Transverse colon (tissue), 4 donors: ENCODE measurements at regions not wholly inside any gene's neighbourhood (a gene's known extent, or its start where the extent isn't known, plus 50 kb on each side); places are given as distances from the start of the nearest gene placed in this dataset.

Experiments
- EP300 ChIP-seq: sonication (generic); formaldehyde crosslinking; IDR thresholded peaks from one replicate; pipeline ENCODE4 v1.6.1; 2017; ENCODE audit warnings: antibody characterized with exemption, low read depth
- POLR2A ChIP-seq: fragments of 450-650 bp; IDR thresholded peaks from one replicate; pipeline ENCODE4 v1.6.1; 2016; ENCODE audit warnings: antibody characterized with exemption, mild to moderate bottlenecking, moderate library complexity
- POLR2AphosphoS5 ChIP-seq, 3 donors: sonication (generic); formaldehyde crosslinking; IDR thresholded peaks; one replicate each; pipeline ENCODE4 v1.6.1; 2016; ENCODE audit warnings: antibody characterized with exemption in 3 of 3
- TF ChIP-seq, protein P1 (sequence below), 5 experiments: fragments of 200-600 bp in 3 of 5; fragments of 450-650 bp in 2 of 5; sonication (generic) in 3 of 5; IDR thresholded peaks; 1 replicate in 2 of 5; 2 replicates in 3 of 5; pipeline ENCODE4 v1.5.1; 2016 to 2017; ENCODE audit warnings: antibody characterized with exemption in 5 of 5, inconsistent platforms in 3 of 5, mild to moderate bottlenecking in 2 of 5, moderate library complexity in 1 of 5

DNA sequence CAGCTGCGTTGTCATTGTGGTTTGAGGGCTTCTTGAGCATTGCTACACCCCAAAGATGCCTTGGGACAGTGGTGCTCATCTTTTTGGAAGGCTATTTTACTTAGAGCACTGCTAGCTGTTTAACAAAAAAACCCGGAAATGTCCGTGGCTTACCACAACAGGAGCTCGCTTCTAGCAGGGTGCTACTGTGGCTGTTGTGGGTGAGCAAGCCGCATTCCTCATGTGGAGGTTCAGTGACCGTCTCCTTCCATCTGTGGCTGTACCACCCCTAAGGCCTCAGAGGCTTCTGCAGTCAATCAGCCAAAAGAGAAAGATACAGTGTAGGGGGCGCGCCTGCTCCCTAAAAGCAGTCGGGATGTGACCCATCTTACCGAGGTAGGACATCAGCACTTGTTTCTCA is 1004.2 kb downstream of the UQCRFS1 start:
- TF ChIP-seq, protein P1, sequence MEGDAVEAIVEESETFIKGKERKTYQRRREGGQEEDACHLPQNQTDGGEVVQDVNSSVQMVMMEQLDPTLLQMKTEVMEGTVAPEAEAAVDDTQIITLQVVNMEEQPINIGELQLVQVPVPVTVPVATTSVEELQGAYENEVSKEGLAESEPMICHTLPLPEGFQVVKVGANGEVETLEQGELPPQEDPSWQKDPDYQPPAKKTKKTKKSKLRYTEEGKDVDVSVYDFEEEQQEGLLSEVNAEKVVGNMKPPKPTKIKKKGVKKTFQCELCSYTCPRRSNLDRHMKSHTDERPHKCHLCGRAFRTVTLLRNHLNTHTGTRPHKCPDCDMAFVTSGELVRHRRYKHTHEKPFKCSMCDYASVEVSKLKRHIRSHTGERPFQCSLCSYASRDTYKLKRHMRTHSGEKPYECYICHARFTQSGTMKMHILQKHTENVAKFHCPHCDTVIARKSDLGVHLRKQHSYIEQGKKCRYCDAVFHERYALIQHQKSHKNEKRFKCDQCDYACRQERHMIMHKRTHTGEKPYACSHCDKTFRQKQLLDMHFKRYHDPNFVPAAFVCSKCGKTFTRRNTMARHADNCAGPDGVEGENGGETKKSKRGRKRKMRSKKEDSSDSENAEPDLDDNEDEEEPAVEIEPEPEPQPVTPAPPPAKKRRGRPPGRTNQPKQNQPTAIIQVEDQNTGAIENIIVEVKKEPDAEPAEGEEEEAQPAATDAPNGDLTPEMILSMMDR (IDR thresholded peaks at IDR 0.05): no peak
- TF ChIP-seq EP300 (no peak), POLR2A (no peak), POLR2AphosphoS5 (IDR thresholded peaks at IDR 0.05) (no peak)
